IPS DF 4.7 (cell line): ENCODE measurements at regions not wholly inside any gene's neighbourhood (a gene's known extent, or its start where the extent isn't known, plus 50 kb on each side); places are given as distances from the start of the nearest gene placed in this dataset.

Experiments
- DNase-seq: peaks from one replicate; pipeline ENCODE4 v3.0.0-alpha.2; 2013; ENCODE audit warnings: low spot score; ENCODE audit errors: extremely low read depth

GRCh38 chr7:19215412-19215811, 70.2 kb upstream of the FERD3L start:
- no peak for DNase-seq

GRCh38 chr7:19213746-19214145, 68.5 kb upstream of the FERD3L start:
- DNase-seq = no peak

- DNase-seq = no peak
These were observed 65.7 kb upstream of the FERD3L start for GRCh38 chr7:19210893-19211413.

GRCh38 chr7:19209166-19209696, 64.0 kb upstream of the FERD3L start:
- no peak for DNase-seq

- DNase-seq = no peak
These were observed 61.5 kb upstream of the FERD3L start for GRCh38 chr7:19206721-19207120.

- DNase-seq = no peak
These were observed 58.5 kb upstream of the FERD3L start for GRCh38 chr7:19203686-19204085.

GRCh38 chr7:19202599-19202998, 57.4 kb upstream of the FERD3L start:
- no peak for DNase-seq
